Keratinocyte (primary cell): ENCODE measurements at regions not wholly inside any gene's neighbourhood (a gene's known extent, or its start where the extent isn't known, plus 50 kb on each side); places are given as distances from the start of the nearest gene placed in this dataset.

ENCODE experiments used
- DNase-seq: peaks from one replicate; pipeline ENCODE4 v3.0.0-alpha.2; 2011; ENCODE audit warnings: low read depth, missing footprints, low spot score
- FAIRE-seq: peaks from 2 replicates; lab custom pipeline; 2011; peaks lifted over from hg19 to GRCh38; lab: Jason Lieb, UNC
- H2AFZ ChIP-seq: 2 replicates; pipeline ENCODE4 v1.6.0; 2012; ENCODE audit warnings: low read length, control low read depth, inconsistent platforms; ENCODE audit not compliant: control insufficient read depth
- H3K27ac ChIP-seq: 2 replicates; pipeline ENCODE4 v1.5.1; 2011; ENCODE audit warnings: low read length; ENCODE audit not compliant: control insufficient read depth, insufficient read depth
- H3K27me3 ChIP-seq: 3 replicates; pipeline ENCODE4 v1.6.0; 2011; ENCODE audit warnings: low read length; ENCODE audit not compliant: control insufficient read depth, insufficient read depth; ENCODE audit errors: extremely low read depth
- H3K36me3 ChIP-seq, 2 experiments: 2 replicates in 1 of 2; 3 replicates in 1 of 2; pipeline ENCODE4 v1.5.1; 2011; ENCODE audit warnings: low read length in 2 of 2, mild to moderate bottlenecking in 1 of 2; ENCODE audit not compliant: control insufficient read depth in 2 of 2, insufficient read depth in 2 of 2; ENCODE audit errors: extremely low read depth in 1 of 2
- H3K4me1 ChIP-seq: 3 replicates; pipeline ENCODE4 v1.5.1; 2011; ENCODE audit warnings: low read length; ENCODE audit not compliant: control insufficient read depth, insufficient read depth; ENCODE audit errors: extremely low read depth
- H3K4me2 ChIP-seq: 3 replicates; pipeline ENCODE4 v1.6.0; 2011; ENCODE audit warnings: low read depth, low read length; ENCODE audit not compliant: control insufficient read depth, insufficient read depth; ENCODE audit errors: extremely low read depth
- H3K4me3 ChIP-seq, 3 experiments: fragments of 200-600 bp in 1 of 3; sonication (generic) in 1 of 3; 2 replicates in 2 of 3; 3 replicates in 1 of 3; pipeline ENCODE4 v1.5.1; 2011 to 2016; ENCODE audit warnings: low read length in 3 of 3, mild to moderate bottlenecking in 3 of 3, control low read depth in 2 of 3, inconsistent platforms in 1 of 3, low read depth in 1 of 3, mixed read lengths in 1 of 3, mixed run types in 1 of 3, moderate library complexity in 1 of 3; ENCODE audit not compliant: control insufficient read depth in 2 of 3, insufficient read depth in 2 of 3; ENCODE audit errors: extremely low read depth in 1 of 3
- H3K79me2 ChIP-seq: 2 replicates; pipeline ENCODE4 v1.6.0; 2012; ENCODE audit warnings: low read length; ENCODE audit not compliant: control insufficient read depth, insufficient read depth
- H3K9ac ChIP-seq: 3 replicates; pipeline ENCODE4 v1.6.0; 2011; ENCODE audit warnings: low read length; ENCODE audit not compliant: control insufficient read depth, insufficient read depth; ENCODE audit errors: extremely low read depth
- H3K9me1 ChIP-seq: 3 replicates; pipeline ENCODE4 v1.6.0; 2011; ENCODE audit warnings: low read length; ENCODE audit not compliant: control insufficient read depth, insufficient read depth; ENCODE audit errors: extremely low read depth
- H3K9me3 ChIP-seq: 2 replicates; pipeline ENCODE4 v1.5.1; 2012; ENCODE audit warnings: low read depth, low read length; ENCODE audit not compliant: control insufficient read depth
- H4K20me1 ChIP-seq: 3 replicates; pipeline ENCODE4 v1.6.0; 2011; ENCODE audit warnings: low read length; ENCODE audit not compliant: control insufficient read depth, insufficient read depth; ENCODE audit errors: extremely low read depth
- EZH2 ChIP-seq: IDR thresholded peaks from one replicate; pipeline ENCODE4 v1.6.1; 2012; ENCODE audit warnings: inconsistent platforms, mild to moderate bottlenecking, low read length, moderate library complexity
- dilution Hi-C: fragments of 300-500 bp; cut with MboI; formaldehyde crosslinking; loops from one replicate; pipeline ENCODE4 v1.7.0; 2020; ENCODE audit warnings: low sequenced_read_pairs; ENCODE audit not compliant: extremely low pct_ligation_motif_present
- TF ChIP-seq, protein P1 (sequence below), 3 experiments: IDR thresholded peaks in 1 of 3; conservative IDR thresholded peaks in 1 of 3; optimal IDR thresholded peaks in 1 of 3; 2 replicates in 2 of 3; 3 replicates in 1 of 3; pipeline versions ENCODE3 to v1.5.1; 2011; ENCODE audit warnings: low read length in 3 of 3, mild to moderate bottlenecking in 3 of 3, moderate library complexity in 2 of 3, control low read depth in 1 of 3, inconsistent platforms in 1 of 3; ENCODE audit not compliant: insufficient read depth in 2 of 3; ENCODE audit errors: extremely low read depth in 1 of 3

DNA sequence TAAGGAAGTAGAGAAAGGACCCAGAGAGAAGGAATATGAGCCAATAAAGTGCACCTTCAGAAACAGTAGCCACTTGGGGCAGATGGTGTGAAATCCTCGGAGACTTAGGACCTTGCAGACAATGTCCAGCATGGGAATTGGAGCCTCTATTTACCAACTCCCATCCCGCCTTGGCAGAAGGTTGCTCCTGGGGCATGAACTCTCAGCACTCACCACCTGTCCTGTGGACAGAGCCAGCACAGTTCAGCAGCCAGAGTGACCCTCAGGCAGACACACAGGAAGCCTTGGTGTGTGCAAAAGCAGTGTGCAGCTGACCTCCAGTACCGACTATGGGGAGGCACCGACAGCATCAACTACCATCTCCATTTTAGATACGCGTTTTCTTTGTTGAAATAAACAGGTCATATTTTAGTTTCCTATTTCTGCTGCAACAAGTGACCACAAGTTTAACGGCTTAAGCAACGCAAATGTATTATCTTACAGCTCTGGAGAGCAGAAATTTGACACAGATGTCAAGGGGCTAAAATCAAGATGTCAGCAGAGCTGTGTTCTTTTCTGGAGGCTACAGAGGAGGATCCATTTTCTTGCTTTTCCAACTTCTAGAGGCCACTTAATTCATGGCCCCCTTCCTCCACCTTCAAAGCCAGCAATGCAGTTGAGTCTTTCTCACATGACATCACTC, 428.1 kb downstream of the MED13L start:
- H3K36me3 ChIP-seq, result no peaks in the 10 kb centered on the region
- no peaks in the 10 kb centered on the region for H3K9me3 ChIP-seq
- no peaks in the 10 kb centered on the region for H3K79me2 ChIP-seq
- dilution Hi-C loops, result no loop called here
- H2AFZ ChIP-seq, result no peak overlapping the region
- DNase-seq (no peak), FAIRE-seq (no peak)
- H3K4me1 ChIP-seq, result no peaks in the 10 kb centered on the region
- no peaks in the 10 kb centered on the region for H3K27me3 ChIP-seq
- H3K4me2 ChIP-seq, result no peak overlapping the region
- TF ChIP-seq, protein P1, sequence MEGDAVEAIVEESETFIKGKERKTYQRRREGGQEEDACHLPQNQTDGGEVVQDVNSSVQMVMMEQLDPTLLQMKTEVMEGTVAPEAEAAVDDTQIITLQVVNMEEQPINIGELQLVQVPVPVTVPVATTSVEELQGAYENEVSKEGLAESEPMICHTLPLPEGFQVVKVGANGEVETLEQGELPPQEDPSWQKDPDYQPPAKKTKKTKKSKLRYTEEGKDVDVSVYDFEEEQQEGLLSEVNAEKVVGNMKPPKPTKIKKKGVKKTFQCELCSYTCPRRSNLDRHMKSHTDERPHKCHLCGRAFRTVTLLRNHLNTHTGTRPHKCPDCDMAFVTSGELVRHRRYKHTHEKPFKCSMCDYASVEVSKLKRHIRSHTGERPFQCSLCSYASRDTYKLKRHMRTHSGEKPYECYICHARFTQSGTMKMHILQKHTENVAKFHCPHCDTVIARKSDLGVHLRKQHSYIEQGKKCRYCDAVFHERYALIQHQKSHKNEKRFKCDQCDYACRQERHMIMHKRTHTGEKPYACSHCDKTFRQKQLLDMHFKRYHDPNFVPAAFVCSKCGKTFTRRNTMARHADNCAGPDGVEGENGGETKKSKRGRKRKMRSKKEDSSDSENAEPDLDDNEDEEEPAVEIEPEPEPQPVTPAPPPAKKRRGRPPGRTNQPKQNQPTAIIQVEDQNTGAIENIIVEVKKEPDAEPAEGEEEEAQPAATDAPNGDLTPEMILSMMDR (optimal IDR thresholded peaks at IDR 0.05 in 1 of 3, IDR thresholded peaks at IDR 0.05 in 1 of 3, conservative IDR thresholded peaks at IDR 0.05 in 1 of 3; ENCODE audit: extremely low read depth in 1 of 3, insufficient read depth in 2 of 3, low read length in 3 of 3), result no peak
- TF ChIP-seq EZH2, result no peak
- no peaks in the 10 kb centered on the region for H3K9me1 ChIP-seq
- no peak overlapping the region for H3K4me3 ChIP-seq
- H3K9ac ChIP-seq, result no peak overlapping the region
- no peaks in the 10 kb centered on the region for H4K20me1 ChIP-seq
- H3K27ac ChIP-seq, result no peak overlapping the region

DNA sequence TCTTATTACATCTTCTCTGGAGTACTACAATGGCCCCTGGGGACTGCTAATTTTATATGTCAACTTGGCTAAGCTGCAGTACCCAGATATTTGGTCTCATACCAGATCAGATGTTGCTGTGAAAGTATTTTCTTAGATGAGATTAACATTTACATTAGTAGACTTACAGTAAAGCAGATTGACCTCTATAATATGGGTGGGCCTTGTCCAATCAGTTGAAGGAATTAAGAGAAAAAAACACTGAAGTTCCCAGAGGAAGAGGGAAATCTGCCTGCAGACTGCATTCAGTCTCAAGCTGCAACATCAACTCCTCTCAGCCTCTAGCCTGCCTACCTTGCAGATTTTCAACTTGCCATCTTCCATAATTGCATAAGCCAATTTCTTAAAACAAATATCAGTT, 430.1 kb downstream of the MED13L start:
- DNase-seq, result no peak
- no peaks in the 10 kb centered on the region for H3K4me1 ChIP-seq
- no peak overlapping the region for H3K9ac ChIP-seq
- no peaks in the 10 kb centered on the region for H4K20me1 ChIP-seq
- no peak overlapping the region for H3K4me2 ChIP-seq
- no peaks in the 10 kb centered on the region for H3K79me2 ChIP-seq
- no peak for FAIRE-seq
- no peak overlapping the region for H3K27ac ChIP-seq
- no peak overlapping the region for H3K4me3 ChIP-seq
- H3K36me3 ChIP-seq, result no peaks in the 10 kb centered on the region
- dilution Hi-C loops, result no loop called here
- no peak for TF ChIP-seq EZH2
- TF ChIP-seq, protein P1 (optimal IDR thresholded peaks at IDR 0.05 in 1 of 3, IDR thresholded peaks at IDR 0.05 in 1 of 3, conservative IDR thresholded peaks at IDR 0.05 in 1 of 3; ENCODE audit: extremely low read depth in 1 of 3, insufficient read depth in 2 of 3, low read length in 3 of 3), result no peak
- H3K27me3 ChIP-seq, result no peaks in the 10 kb centered on the region
- no peaks in the 10 kb centered on the region for H3K9me3 ChIP-seq
- H3K9me1 ChIP-seq, result no peaks in the 10 kb centered on the region
- H2AFZ ChIP-seq, result no peak overlapping the region
